ENCODE measurements at regions not wholly inside any gene's neighbourhood (a gene's known extent, or its start where the extent isn't known, plus 50 kb on each side); places are given as distances from the start of the nearest gene placed in this dataset.
"Not testable (repeated sequence)": the region's sequence is repeated elsewhere in the genome, so short reads cannot be mapped to it uniquely, and the experiment has no call there.

GRCh38 chr3:35950021-35950420, 310.7 kb downstream of the ARPP21 start:
- no peak for DNase-seq

DNA sequence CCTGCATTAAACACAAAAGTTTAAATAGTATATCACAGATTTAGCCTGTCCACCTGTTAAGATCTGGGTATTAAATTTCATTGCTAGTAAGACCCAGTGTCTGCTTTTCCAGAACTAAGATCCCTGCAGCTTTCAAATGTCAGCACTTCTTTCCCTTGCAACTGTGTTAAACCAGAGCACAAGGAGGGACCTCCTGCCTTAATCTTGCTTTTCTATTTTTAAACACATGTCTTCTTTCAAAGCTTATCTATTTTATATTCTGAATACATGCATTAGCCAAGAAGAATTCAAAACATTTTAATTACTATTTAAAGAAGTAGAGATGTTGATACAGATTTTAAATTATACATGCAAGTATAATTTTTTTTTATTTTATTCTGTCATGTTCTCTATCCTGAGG, 315.1 kb downstream of the ARPP21 start:
- no peak for DNase-seq

DNA sequence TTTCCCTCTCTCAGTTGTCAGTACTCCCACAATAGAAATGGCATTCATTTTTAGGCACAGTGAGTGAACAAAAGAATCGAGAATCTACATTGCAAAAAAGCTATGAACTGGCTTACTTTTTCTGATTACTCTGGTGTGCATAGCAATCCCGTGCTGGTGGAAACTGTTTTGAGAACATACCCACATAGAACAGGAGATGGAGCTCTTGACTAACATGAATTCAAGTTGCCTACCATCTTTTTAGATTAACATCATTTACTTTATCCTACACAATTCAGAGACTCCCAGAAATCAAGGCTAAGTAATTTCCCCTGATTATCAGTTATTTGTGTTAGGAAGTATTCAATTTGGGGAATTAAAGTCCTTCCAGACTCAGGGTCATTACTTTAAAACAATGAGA, 326.6 kb downstream of the ARPP21 start:
- peak; percentile 21 for DNase-seq

DNA sequence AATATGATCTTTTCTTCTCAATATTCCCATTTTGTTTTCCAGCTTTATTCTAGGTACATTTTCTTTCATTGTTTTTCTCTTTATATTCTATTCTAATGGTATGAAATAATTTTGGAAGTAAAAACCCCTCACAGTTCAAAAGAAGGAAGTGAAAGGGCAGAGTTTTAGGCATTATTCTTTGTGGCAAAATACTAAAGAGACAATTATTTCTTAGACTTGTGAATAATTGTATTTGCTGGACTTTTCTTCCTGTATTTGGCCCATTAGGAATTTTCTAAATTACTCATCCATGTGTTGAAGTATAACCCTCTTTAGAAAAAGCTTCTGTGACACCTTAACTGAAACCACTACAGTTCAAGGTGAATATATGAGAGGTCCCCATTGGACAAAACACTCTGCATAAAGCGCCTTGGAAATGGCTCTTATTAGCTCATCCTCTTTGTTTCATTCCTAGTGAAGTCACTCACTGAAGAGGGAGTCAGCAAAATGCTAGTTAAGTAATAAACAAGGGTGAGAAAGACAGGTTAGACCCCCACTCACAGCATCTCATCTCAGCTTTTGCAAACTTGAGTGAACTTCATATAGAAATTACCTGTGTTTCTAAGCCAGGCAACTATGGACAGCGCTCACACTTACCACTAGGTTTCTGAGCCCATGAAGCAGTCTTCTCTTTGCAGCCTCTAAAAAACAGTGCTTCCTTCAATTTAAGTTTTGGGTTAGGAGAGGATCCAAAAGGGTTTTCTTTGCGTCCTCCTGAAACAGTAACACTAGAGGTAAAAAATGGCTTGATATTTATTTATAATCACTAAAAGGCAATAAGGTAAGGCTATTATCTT, 327.5 kb downstream of the ARPP21 start:
- DNase-seq = no peak

- DNase-seq = no peak
These were observed 328.8 kb downstream of the ARPP21 start for GRCh38 chr3:35968043-35968622.

GRCh38 chr3:35969406-35969805, 330.1 kb downstream of the ARPP21 start:
- DNase-seq = no peak

DNA sequence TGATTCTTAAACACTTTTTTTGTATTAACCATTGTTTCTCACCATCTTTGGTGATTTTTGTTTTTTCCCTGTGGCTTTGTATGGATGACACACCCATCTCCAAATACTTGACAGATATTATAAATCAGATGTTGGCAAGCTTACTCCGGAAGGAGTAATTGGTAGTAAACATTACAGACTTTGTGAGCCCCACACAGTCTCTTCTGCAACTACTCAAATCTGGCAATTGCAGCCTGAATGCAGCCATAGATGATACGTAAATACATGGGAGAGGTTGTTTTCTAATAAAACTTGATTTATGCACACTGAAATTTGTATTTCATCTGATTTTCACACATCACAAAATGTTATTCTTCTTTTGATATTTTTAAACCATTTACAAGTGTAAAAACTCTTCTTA, 331.5 kb downstream of the ARPP21 start:
- DNase-seq = no peak

- DNase-seq = no peak
These were observed 332.4 kb downstream of the ARPP21 start for GRCh38 chr3:35971686-35972085.

GRCh38 chr3:35974872-35975271, 335.5 kb downstream of the ARPP21 start:
- DNase-seq = no peak

DNA sequence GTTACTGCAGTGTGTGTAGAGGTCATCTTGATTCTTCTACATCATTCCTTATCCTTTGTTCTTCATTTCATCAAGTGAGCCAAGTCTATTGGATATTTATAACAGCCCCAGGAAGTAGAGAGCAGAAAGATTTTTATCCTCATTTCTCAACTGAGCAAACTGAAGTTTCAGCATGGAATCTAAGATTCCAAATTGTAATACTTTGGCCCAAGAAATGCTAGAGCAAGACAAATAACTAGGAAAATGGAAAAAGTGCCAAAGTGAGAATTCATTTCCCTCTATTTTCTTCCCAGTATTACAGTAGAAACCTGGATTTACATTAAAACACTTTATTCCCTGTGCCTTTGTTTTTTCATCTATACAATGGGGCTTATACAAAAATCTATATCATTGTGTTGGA, 346.8 kb downstream of the ARPP21 start:
- no peak for DNase-seq

DNA sequence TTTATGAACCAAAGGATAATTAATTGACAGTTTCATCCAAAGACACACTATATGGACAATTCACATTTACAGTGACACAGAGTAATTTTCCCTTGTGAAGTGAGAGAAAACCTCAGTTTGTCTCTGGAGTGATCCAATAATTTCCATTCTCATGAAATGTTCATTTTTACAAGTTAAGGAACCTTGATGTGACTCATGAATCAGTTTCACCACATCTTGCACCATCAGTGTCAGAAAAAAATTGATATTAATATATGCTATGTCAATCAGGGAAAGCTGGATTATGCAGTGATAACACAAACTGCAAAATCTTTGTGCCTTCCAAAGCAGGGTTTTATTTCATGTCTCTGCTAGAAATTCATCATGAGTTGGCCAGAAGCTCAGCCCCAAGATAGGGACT, 348.1 kb downstream of the ARPP21 start:
- DNase-seq = no peak

DNA sequence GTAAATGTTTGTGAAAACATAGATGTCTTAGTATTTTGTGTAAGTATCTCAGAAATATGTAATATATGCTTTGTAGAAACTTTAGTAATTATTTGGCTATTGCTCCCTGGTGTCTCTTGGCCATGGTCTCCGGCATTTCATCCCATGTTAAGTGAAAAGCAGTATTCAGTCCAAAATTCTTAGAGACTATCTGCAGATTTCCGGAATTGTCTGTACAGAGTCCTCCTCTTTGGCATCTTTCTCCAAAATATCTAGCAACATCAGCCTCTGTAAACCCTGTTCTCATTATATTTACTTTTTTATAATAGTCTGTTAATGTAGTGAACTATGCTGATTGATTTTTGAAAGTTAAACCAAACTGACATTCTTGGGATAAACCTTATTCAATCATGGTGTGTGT, 352.7 kb downstream of the ARPP21 start:
- no peak for DNase-seq

GRCh38 chr3:36011791-36012190, 368.5 kb upstream of the STAC start:
- DNase-seq = no peak

DNA sequence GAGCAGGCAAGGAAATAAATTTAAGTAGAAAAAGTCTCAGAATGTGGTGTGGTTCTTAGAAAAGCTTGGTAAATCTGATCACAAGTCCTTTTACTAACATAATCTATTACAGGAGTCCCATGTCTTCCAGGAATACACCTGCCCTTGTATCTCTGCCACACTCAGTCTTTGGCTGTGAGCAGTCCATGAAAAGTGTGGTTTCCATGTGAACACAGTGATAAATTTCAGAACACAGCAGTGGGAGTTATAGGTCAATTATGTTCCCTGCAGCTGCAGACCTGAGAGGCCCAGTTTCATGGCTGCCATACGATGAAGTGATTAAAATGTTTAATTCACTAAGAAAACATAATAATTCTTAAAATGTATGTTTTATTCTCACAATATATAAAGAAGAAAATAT, 366.9 kb upstream of the STAC start:
- no peak for DNase-seq

- DNase-seq = no peak
These were observed 355.1 kb upstream of the STAC start for GRCh38 chr3:36025232-36025631.

GRCh38 chr3:36032180-36033047, 347.9 kb upstream of the STAC start:
- no peak for DNase-seq

- no peak for DNase-seq
These were observed 321.8 kb upstream of the STAC start for GRCh38 chr3:36058404-36059030.

GRCh38 chr3:36060950-36061349, 319.4 kb upstream of the STAC start:
- DNase-seq = no peak

DNA sequence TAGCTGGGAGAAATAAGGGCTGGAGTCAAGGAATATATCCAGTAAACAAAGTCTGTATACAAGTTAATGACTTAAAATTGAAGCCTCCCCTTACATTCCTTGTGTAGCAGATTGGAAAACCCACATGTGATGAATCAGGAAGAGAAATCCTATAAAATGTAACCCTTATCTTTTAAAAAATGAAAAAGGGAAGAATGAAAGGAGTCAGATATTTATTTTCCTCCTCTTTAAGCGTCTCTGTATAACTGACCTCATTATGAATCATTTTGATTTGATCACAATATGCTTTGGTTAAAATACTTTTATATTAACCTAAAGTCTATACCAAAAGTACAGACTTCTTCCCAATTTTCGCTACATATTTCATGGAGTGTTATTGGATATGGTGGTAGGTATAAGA, 316.3 kb upstream of the STAC start:
- no peak for DNase-seq

GRCh38 chr3:36065321-36065720, 315.0 kb upstream of the STAC start:
- no peak for DNase-seq

DNA sequence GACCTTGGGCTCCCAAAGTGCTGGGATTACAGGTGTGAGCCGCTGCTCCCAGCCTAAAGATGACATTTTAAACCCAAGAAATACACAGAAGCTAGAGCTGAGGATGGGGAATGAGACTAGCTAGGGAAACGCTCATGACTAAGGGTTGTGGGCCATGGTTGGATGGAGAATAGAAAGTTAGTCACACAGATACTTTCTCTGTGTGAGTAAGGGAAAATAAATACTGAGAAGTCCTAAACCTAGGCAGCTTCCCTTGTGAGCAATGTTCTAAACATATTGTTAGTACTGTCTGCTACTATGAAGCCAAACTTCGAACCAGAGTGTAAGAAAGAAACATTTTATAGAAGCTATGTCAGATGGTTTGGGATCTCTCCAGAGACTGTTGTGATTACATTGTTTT, 304.8 kb upstream of the STAC start:
- no peak for DNase-seq

GRCh38 chr3:36077320-36077719, 303.0 kb upstream of the STAC start:
- DNase-seq = no peak

DNA sequence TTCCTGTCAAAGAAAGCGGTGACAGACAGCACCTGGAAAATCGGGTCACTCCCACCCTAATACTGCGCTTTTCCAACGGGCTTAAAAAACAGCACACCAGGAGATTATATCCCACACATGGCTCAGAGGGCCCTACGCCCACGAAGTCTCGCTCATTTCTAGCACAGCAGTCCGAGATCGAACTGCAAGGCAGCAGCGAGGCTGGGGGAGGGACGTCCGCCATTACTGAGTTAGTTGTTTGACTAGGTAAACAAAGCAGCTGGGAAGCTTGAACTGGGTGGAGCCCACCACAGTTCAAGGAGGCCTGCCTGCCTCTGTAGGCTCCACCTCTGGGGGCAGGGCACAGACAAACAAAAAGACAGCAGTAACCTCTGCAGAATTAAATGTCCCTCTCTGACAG, 297.3 kb upstream of the STAC start:
- not testable (repeated sequence) for DNase-seq
